ENCODE measurements at regions not wholly inside any gene's neighbourhood (a gene's known extent, or its start where the extent isn't known, plus 50 kb on each side); places are given as distances from the start of the nearest gene placed in this dataset.

DNA sequence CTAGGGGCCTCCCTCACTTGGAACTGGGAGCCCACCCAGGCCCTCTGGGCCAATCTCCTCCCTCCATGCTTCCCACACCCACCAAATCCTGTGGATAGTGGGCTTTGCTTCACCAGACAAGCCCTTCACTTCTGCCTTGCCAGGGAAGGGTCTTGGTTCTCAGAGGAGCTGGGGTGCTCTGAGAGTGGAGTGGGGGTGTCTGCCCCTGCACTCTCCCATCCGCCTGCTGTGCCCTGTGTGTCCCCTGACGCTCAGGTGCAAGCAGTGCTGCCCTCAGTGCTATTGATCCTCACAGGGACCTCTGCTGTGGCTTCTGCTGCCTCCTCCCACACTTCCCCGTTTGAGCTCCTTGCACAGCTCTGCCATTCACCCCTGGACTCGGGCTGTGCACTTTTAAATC, 117.3 kb upstream of the NKX1-1 start:
- TF ChIP-seq PAX5 (IDR thresholded peaks at IDR 0.05; ENCODE audit: insufficient read depth, low read length, severe bottlenecking) (no peak), POLR2A (IDR thresholded peaks at IDR 0.05; ENCODE audit: low read depth, low read length) (no peak), POLR2AphosphoS5 (IDR thresholded peaks at IDR 0.05; ENCODE audit: low read depth, low read length) (no peak)

Data from GM12891 (cell line).